Stomach (tissue), 8 donors: ENCODE measurements at regions not wholly inside any gene's neighbourhood (a gene's known extent, or its start where the extent isn't known, plus 50 kb on each side); places are given as distances from the start of the nearest gene placed in this dataset.

Experiments
- DNase-seq, 2 donors: peaks; one replicate each; pipeline versions ENCODE4 v3.0.0 to v3.0.0-alpha.2; 2013 to 2019
- H3K27ac ChIP-seq, 5 donors: fragments of 200-600 bp in 4 of 5; sonication (generic) in 4 of 5; one replicate each; pipeline ENCODE4 v1.5.1; 2013 to 2019; ENCODE audit warnings: mild to moderate bottlenecking in 1 of 5, moderate library complexity in 1 of 5
- H3K27me3 ChIP-seq, 3 donors: fragments of 200-600 bp; sonication (generic); one replicate each; pipeline ENCODE4 v1.5.1; 2017 to 2019; ENCODE audit warnings: mixed run types in 1 of 3
- H3K36me3 ChIP-seq, 4 donors: fragments of 200-600 bp; sonication (generic); 1 replicate in 3 of 4; 2 replicates in 1 of 4; pipeline ENCODE4 v1.5.1; 2016 to 2019
- H3K4me1 ChIP-seq, 4 donors: fragments of 200-600 bp; sonication (generic); one replicate each; pipeline ENCODE4 v1.5.1; 2016 to 2019
- H3K4me3 ChIP-seq, 4 donors: fragments of 200-600 bp; sonication (generic) in 3 of 4; one replicate each; pipeline ENCODE4 v1.5.1; 2016 to 2019; ENCODE audit warnings: mild to moderate bottlenecking in 1 of 4
- H3K9me3 ChIP-seq, 4 donors: fragments of 200-600 bp; sonication (generic); one replicate each; pipeline ENCODE4 v1.5.1; 2016 to 2019
- EP300 ChIP-seq: sonication (generic); formaldehyde crosslinking; IDR thresholded peaks from one replicate; pipeline ENCODE4 v1.6.1; 2017; ENCODE audit warnings: antibody characterized with exemption
- POLR2A ChIP-seq, 4 donors: fragments of 450-650 bp; IDR thresholded peaks; one replicate each; pipeline ENCODE4 v1.6.1; 2016; ENCODE audit warnings: antibody characterized with exemption in 4 of 4, control low read depth in 2 of 4, mild to moderate bottlenecking in 1 of 4, moderate library complexity in 1 of 4
- POLR2AphosphoS5 ChIP-seq, 3 donors: sonication (generic); formaldehyde crosslinking; IDR thresholded peaks; one replicate each; pipeline ENCODE4 v1.6.1; 2016; ENCODE audit warnings: antibody characterized with exemption in 3 of 3
- WGBS, 5 donors: extraction: QIAGEN DNeasy Blood & Tissue Kit in 3 of 5; methylation state at CpG; one replicate each; pipeline versions ENCODE4 v1.1.5 to v1.1.7; 2013 to 2018; 5-methylcytosine and 5-hydroxymethylcytosine counted together
- intact Hi-C: fragments of 100-400 bp; cut with DNase I; formaldehyde crosslinking; loops from one replicate; pipeline ENCODE4 v1.15.1; 2023; ENCODE audit warnings: low total_unique reads
- TF ChIP-seq, protein P1 (sequence below), 7 experiments: fragments of 450-650 bp in 4 of 7; fragments of 200-600 bp in 3 of 7; sonication (generic) in 3 of 7; IDR thresholded peaks; one replicate each; pipeline ENCODE4 v1.5.1; 2016 to 2019; ENCODE audit warnings: antibody characterized with exemption in 7 of 7, control low read depth in 2 of 7, mild to moderate bottlenecking in 1 of 7
- donor health status: healthy with polysubstance abuse.
- donor health status: Bipolar disorder and iron deficiency.
- donor health status: healthy.

DNA sequence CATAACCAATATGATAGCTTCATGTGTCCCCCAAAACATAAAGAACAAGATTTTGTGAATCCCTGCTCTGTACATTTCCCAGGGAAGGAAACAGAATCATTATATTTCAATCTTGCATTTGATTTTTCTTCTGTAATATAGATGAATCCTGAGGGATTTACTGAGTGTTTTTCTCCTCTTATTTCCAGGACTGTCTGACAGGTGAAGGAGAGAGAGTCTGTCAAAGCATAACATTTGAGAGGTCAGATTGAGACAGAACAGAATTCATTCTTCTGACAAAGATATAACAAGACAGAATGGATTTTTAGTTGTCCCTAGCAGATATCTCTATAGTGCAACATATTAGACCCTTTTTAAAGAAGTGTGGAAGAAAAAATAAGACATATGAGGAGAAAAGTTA lies 354.5 kb upstream of the IZUMO3 start:
- no peak for DNase-seq

DNA sequence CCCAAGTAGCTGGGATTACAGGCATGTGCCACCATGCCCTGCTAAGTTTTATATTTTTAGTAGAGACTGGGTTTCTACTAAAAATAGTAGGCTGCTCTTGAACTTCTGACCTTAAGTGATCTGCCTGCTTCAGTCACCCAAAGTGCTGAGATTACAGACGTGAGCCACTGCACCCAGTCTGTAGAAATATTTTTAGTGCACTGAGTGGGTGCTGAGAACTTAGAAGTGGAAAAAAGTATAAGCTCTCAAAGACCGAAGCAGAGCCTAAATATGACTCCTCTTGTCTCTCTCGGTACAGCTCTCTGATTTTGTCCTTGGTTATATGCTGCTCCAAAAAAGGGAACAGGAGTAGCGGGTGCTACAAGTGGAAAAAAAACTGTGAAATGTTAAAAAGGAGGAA lies 353.8 kb upstream of the IZUMO3 start:
- no peak for DNase-seq
- no peaks in the 10 kb centered on the region for H3K4me1 ChIP-seq
- H3K27me3 ChIP-seq: no peaks in the 10 kb centered on the region
- TF ChIP-seq POLR2A (IDR thresholded peaks at IDR 0.05) (no peak), EP300 (no peak), POLR2AphosphoS5 (IDR thresholded peaks at IDR 0.05) (no peak)
- TF ChIP-seq, protein P1, sequence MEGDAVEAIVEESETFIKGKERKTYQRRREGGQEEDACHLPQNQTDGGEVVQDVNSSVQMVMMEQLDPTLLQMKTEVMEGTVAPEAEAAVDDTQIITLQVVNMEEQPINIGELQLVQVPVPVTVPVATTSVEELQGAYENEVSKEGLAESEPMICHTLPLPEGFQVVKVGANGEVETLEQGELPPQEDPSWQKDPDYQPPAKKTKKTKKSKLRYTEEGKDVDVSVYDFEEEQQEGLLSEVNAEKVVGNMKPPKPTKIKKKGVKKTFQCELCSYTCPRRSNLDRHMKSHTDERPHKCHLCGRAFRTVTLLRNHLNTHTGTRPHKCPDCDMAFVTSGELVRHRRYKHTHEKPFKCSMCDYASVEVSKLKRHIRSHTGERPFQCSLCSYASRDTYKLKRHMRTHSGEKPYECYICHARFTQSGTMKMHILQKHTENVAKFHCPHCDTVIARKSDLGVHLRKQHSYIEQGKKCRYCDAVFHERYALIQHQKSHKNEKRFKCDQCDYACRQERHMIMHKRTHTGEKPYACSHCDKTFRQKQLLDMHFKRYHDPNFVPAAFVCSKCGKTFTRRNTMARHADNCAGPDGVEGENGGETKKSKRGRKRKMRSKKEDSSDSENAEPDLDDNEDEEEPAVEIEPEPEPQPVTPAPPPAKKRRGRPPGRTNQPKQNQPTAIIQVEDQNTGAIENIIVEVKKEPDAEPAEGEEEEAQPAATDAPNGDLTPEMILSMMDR (IDR thresholded peaks at IDR 0.05): no peak
- H3K9me3 ChIP-seq: peaks cover 0 to 14% (median 0%) of the 10 kb centered on the region in 4 donors
- no peaks in the 10 kb centered on the region for H3K36me3 ChIP-seq
- WGBS, 5 donors: 68 to 82% (median 74%) methylated on average over 4 of the region's 4 CpGs
- no peak overlapping the region for H3K4me3 ChIP-seq
- H3K27ac ChIP-seq: no peak overlapping the region
- intact Hi-C loops: no loop called here

More for the DNA sequence above, 354.5 kb upstream of the IZUMO3 start:
- TF ChIP-seq POLR2A (IDR thresholded peaks at IDR 0.05): no peak
- TF ChIP-seq, protein P1 (IDR thresholded peaks at IDR 0.05): no peak
- TF ChIP-seq POLR2AphosphoS5 (IDR thresholded peaks at IDR 0.05): no peak
- TF ChIP-seq EP300: no peak
- no peaks in the 10 kb centered on the region for H3K4me1 ChIP-seq
- H3K27ac ChIP-seq: no peak overlapping the region
- intact Hi-C loops: no loop called here
- no peaks in the 10 kb centered on the region for H3K27me3 ChIP-seq
- no peak overlapping the region for H3K4me3 ChIP-seq
- H3K9me3 ChIP-seq: peaks cover 0 to 14% (median 0%) of the 10 kb centered on the region in 4 donors
- no peaks in the 10 kb centered on the region for H3K36me3 ChIP-seq

DNA sequence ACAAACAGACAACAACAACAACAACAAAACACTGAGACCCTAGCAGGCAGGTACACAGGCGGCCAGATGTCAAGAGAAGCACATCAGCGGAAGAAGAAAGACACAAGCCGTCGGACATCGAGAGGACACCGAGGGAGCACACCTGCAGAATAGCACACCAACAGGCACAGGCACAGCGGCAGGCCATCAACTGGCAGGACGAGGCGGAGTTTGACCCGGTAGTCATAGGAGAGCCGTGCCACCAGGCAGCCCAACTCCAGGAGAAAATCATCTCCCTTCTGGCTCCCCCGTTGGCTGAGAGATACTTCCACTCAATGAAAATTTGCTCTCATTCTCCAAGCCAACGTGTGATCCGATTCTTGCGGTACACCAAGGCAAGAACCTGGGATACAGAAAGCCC lies 352.1 kb upstream of the IZUMO3 start:
- intact Hi-C loops: no loop called here
- TF ChIP-seq EP300 (no peak), POLR2AphosphoS5 (IDR thresholded peaks at IDR 0.05) (no peak), POLR2A (IDR thresholded peaks at IDR 0.05) (no peak)
- TF ChIP-seq, protein P1 (IDR thresholded peaks at IDR 0.05): no peak
- peaks cover 0 to 28% (median 13%) of the 10 kb centered on the region in 4 donors for H3K9me3 ChIP-seq
- no peak overlapping the region for H3K27ac ChIP-seq
- no peaks in the 10 kb centered on the region for H3K4me1 ChIP-seq
- no peak for DNase-seq
- H3K4me3 ChIP-seq: no peak overlapping the region
- H3K27me3 ChIP-seq: no peaks in the 10 kb centered on the region
- 86 to 95% (median 89%) methylated on average over 15 of the region's 15 CpGs for WGBS, 5 donors
- no peaks in the 10 kb centered on the region for H3K36me3 ChIP-seq

DNA sequence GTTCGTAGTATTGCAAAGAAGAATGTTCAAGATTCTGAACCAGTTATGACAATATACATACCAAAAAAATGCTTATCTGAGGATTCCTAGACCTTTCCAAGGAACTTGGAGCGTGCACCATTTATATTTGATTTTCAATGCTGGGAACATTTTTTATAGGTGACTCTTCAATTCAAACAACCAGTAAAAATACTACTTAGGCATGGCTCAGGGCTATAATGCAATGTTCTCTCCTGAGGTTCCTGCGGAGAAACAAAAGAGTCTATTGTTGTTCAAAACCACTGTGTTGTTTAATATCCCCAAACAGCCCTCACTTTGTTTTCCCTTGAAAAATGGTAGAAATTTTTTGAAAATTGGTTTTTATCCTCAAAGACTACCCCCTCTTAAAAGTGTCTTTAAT lies 335.7 kb upstream of the IZUMO3 start:
- TF ChIP-seq, protein P1 (IDR thresholded peaks at IDR 0.05): no peak
- TF ChIP-seq POLR2AphosphoS5 (IDR thresholded peaks at IDR 0.05) (no peak), POLR2A (IDR thresholded peaks at IDR 0.05) (no peak), EP300 (no peak)
- DNase-seq: no peak
- no peak overlapping the region for H3K4me3 ChIP-seq
- 76 to 85% (median 81%) methylated on average over 3 of the region's 3 CpGs for WGBS, 5 donors
- no peaks in the 10 kb centered on the region for H3K4me1 ChIP-seq
- no peaks in the 10 kb centered on the region for H3K27me3 ChIP-seq
- intact Hi-C loops: no loop called here
- H3K27ac ChIP-seq: no peak overlapping the region
- no peaks in the 10 kb centered on the region for H3K36me3 ChIP-seq
- H3K9me3 ChIP-seq: no peaks in the 10 kb centered on the region
